Ovary (tissue), 3 donors: ENCODE measurements at regions not wholly inside any gene's neighbourhood (a gene's known extent, or its start where the extent isn't known, plus 50 kb on each side); places are given as distances from the start of the nearest gene placed in this dataset.

Experiments used
- POLR2A ChIP-seq: fragments of 450-650 bp; IDR thresholded peaks from one replicate; pipeline ENCODE4 v1.6.1; 2017; ENCODE audit warnings: antibody characterized with exemption, mild to moderate bottlenecking, moderate library complexity
- TF ChIP-seq, protein P1 (sequence below), 3 donors: fragments of 450-650 bp in 2 of 3; fragments of 200-600 bp in 1 of 3; IDR thresholded peaks; one replicate each; pipeline versions ENCODE4 v1.5.1 to v1.8.0; 2016 to 2022; ENCODE audit warnings: antibody characterized with exemption in 3 of 3, mild to moderate bottlenecking in 1 of 3
- donor health status: DM: no; HTN: no; CAD: no.

- TF ChIP-seq, protein P1, sequence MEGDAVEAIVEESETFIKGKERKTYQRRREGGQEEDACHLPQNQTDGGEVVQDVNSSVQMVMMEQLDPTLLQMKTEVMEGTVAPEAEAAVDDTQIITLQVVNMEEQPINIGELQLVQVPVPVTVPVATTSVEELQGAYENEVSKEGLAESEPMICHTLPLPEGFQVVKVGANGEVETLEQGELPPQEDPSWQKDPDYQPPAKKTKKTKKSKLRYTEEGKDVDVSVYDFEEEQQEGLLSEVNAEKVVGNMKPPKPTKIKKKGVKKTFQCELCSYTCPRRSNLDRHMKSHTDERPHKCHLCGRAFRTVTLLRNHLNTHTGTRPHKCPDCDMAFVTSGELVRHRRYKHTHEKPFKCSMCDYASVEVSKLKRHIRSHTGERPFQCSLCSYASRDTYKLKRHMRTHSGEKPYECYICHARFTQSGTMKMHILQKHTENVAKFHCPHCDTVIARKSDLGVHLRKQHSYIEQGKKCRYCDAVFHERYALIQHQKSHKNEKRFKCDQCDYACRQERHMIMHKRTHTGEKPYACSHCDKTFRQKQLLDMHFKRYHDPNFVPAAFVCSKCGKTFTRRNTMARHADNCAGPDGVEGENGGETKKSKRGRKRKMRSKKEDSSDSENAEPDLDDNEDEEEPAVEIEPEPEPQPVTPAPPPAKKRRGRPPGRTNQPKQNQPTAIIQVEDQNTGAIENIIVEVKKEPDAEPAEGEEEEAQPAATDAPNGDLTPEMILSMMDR (IDR thresholded peaks at IDR 0.05): no peak
- no peak for TF ChIP-seq POLR2A
Observed at GRCh38 chr7:34357946-34358345, 300.1 kb upstream of the NPSR1 start.
